T-helper 22 cell (primary cell): ENCODE measurements at regions not wholly inside any gene's neighbourhood (a gene's known extent, or its start where the extent isn't known, plus 50 kb on each side); places are given as distances from the start of the nearest gene placed in this dataset.
A peak's percentile ranks its signal among the peaks of the same experiment; 100 is the strongest.

Source experiments
- DNase-seq: peaks from one replicate; pipeline ENCODE4 v3.0.0-alpha.2; 2020; ENCODE audit warnings: low read depth

- no peak for DNase-seq
Observed at GRCh38 chr7:130970196-130970595, 236.2 kb upstream of the KLF14 start.

- no peak for DNase-seq
Observed at GRCh38 chr7:130970696-130971095, 236.7 kb upstream of the KLF14 start.

GRCh38 chr7:130971297-130971696, 237.3 kb upstream of the KLF14 start:
- peak; percentile 49 for DNase-seq

GRCh38 chr7:130972201-130972600, 238.2 kb upstream of the KLF14 start:
- no peak for DNase-seq

- no peak for DNase-seq
Observed at GRCh38 chr7:130973637-130974036, 239.6 kb upstream of the KLF14 start.

- no peak for DNase-seq
Observed at GRCh38 chr7:130974169-130974568, 240.2 kb upstream of the KLF14 start.

GRCh38 chr7:130974794-130975193, 240.8 kb upstream of the KLF14 start:
- no peak for DNase-seq

GRCh38 chr7:130975731-130976130, 241.7 kb upstream of the KLF14 start:
- DNase-seq = no peak

GRCh38 chr7:130982160-130982638, 248.2 kb upstream of the KLF14 start:
- DNase-seq = no peak

- DNase-seq = no peak
Observed at GRCh38 chr7:130982651-130983050, 248.6 kb upstream of the KLF14 start.

- DNase-seq = no peak
Observed at GRCh38 chr7:130985361-130985760, 251.4 kb upstream of the KLF14 start.

GRCh38 chr7:130986261-130986690, 252.3 kb upstream of the KLF14 start:
- no peak for DNase-seq

- no peak for DNase-seq
Observed at GRCh38 chr7:130987092-130987491, 253.1 kb upstream of the KLF14 start.

GRCh38 chr7:130988443-130988842, 254.4 kb upstream of the KLF14 start:
- DNase-seq = peak; percentile 57

GRCh38 chr7:130989101-130989795, 255.2 kb upstream of the KLF14 start:
- no peak for DNase-seq

- DNase-seq = peak; percentile 52
Observed at GRCh38 chr7:130990178-130990832, 256.3 kb upstream of the KLF14 start.

GRCh38 chr7:130993671-130994365, 259.8 kb upstream of the KLF14 start:
- no peak for DNase-seq

GRCh38 chr7:130994378-130995115, 260.5 kb upstream of the KLF14 start:
- DNase-seq = no peak

- DNase-seq = no peak
Observed at GRCh38 chr7:130995252-130996081, 261.5 kb upstream of the KLF14 start.

- DNase-seq = no peak
Observed at GRCh38 chr7:130996205-130996832, 262.3 kb upstream of the KLF14 start.

- no peak for DNase-seq
Observed at GRCh38 chr7:130996833-130997231, 262.8 kb upstream of the KLF14 start.
